GM12878 (cell line): ENCODE measurements at regions not wholly inside any gene's neighbourhood (a gene's known extent, or its start where the extent isn't known, plus 50 kb on each side); places are given as distances from the start of the nearest gene placed in this dataset.

Experiments used
- ATAC-seq: fragments of 200-7000 bp; cut with Tn5 transposase; 3 replicates; pipeline ENCODE4 v1.9.1; 2020; ENCODE audit warnings: mild to moderate bottlenecking, moderate library complexity
- BruUV-seq: library from RNA; stranded (reverse); fragments of 400-500 nt; replicated peaks from 2 replicates; lab custom pipeline; 2021; lab: Mats Ljungman, UMichigan
- CTCF ChIA-PET: fragments of 300-600 bp; sonication (Branson Sonifier 250); formaldehyde crosslinking; extraction: SDS; loops from one replicate; lab custom pipeline; 2021; ENCODE audit warnings: inconsistent platforms; lab: Yijun Ruan, JAX
- POLR2A ChIA-PET: fragments of 350-600 bp; formaldehyde crosslinking; extraction: SDS; loops from one replicate; lab custom pipeline; 2021; ENCODE audit warnings: inconsistent platforms; lab: Charles Lee
- RAD21 ChIA-PET: fragments of 300-600 bp; sonication (Branson Sonifier 250); formaldehyde crosslinking; loops from one replicate; lab custom pipeline; 2023; ENCODE audit warnings: antibody characterized with exemption; ENCODE audit not compliant: unreplicated experiment; lab: Charles Lee
- SMC1A ChIA-PET: fragments of 300-600 bp; sonication (Branson Sonifier 250); formaldehyde crosslinking; loops from one replicate; lab custom pipeline; 2023; ENCODE audit not compliant: unreplicated experiment, uncharacterized antibody; lab: Charles Lee
- DNase-seq: peaks from one replicate; pipeline ENCODE4 v3.0.0-alpha.2; 2011; ENCODE audit warnings: low read depth, low spot score
- FAIRE-seq: peaks from 3 replicates; lab custom pipeline; 2011; peaks lifted over from hg19 to GRCh38; lab: Jason Lieb, UNC
- H2AFZ ChIP-seq: 2 replicates; pipeline ENCODE4 v1.6.0; 2011; ENCODE audit warnings: low read depth, low read length, control low read depth; ENCODE audit not compliant: control insufficient read depth
- H3K27ac ChIP-seq: 2 replicates; pipeline ENCODE4 v1.5.1; 2011; ENCODE audit warnings: control low read depth; ENCODE audit not compliant: control insufficient read depth, insufficient read depth
- H3K27me3 ChIP-seq, 2 experiments: replicated peaks in 1 of 2; 2 replicates each; pipeline versions ENCODE4 v1.6.0 to v1.6.1; 2011; ENCODE audit warnings: low read length in 1 of 2; ENCODE audit not compliant: control insufficient read depth in 2 of 2, insufficient read depth in 2 of 2
- H3K36me3 ChIP-seq, 2 experiments: 2 replicates each; pipeline ENCODE4 v1.5.1; 2011; ENCODE audit warnings: low read length in 1 of 2; ENCODE audit not compliant: control insufficient read depth in 2 of 2, insufficient read depth in 2 of 2
- H3K4me1 ChIP-seq: 2 replicates; pipeline ENCODE4 v1.6.1; 2011; ENCODE audit warnings: mild to moderate bottlenecking, low read length, moderate library complexity, mixed read lengths; ENCODE audit not compliant: control insufficient read depth, insufficient read depth
- H3K4me2 ChIP-seq: 2 replicates; pipeline ENCODE4 v1.6.0; 2011; ENCODE audit warnings: control low read depth; ENCODE audit not compliant: control insufficient read depth, insufficient read depth
- H3K4me3 ChIP-seq: fragments of 200-600 bp; sonication (generic); 2 replicates; pipeline ENCODE4 v1.5.1; 2016
- H3K79me2 ChIP-seq: 2 replicates; pipeline ENCODE4 v1.6.0; 2011; ENCODE audit warnings: low read length; ENCODE audit not compliant: control insufficient read depth, insufficient read depth
- H3K9ac ChIP-seq: 2 replicates; pipeline ENCODE4 v1.8.0; 2011; ENCODE audit warnings: low read length, control low read depth, mixed read lengths; ENCODE audit not compliant: control insufficient read depth, insufficient read depth
- H3K9me3 ChIP-seq: replicated peaks from 3 replicates; pipeline ENCODE4 v1.5.1; 2011; ENCODE audit warnings: mild to moderate bottlenecking, low read length; ENCODE audit not compliant: control insufficient read depth, insufficient read depth
- H4K20me1 ChIP-seq: 2 replicates; pipeline ENCODE4 v1.6.0; 2011; ENCODE audit not compliant: control insufficient read depth, insufficient read depth
- BCL3 ChIP-seq: IDR thresholded peaks from 2 replicates; pipeline ENCODE4 v1.6.1; 2011; ENCODE audit warnings: borderline replicate concordance, low read depth, mild to moderate bottlenecking, moderate library complexity, low read length; ENCODE audit not compliant: insufficient read depth, poor library complexity, severe bottlenecking
- BRCA1 ChIP-seq: IDR thresholded peaks from 2 replicates; pipeline ENCODE4 v1.6.1; 2011; ENCODE audit warnings: low read depth, low read length, improper control_type of control experiment
- DPF2 ChIP-seq: fragments of 450-650 bp; IDR thresholded peaks from 2 replicates; pipeline ENCODE4 v1.6.1; 2017; ENCODE audit warnings: mild to moderate bottlenecking
- FOS ChIP-seq: IDR thresholded peaks from 3 replicates; pipeline ENCODE4 v1.6.1; 2011; ENCODE audit warnings: borderline replicate concordance; ENCODE audit not compliant: insufficient read length; ENCODE audit errors: extremely low read depth
- MXI1 ChIP-seq: fragments of 150-350 bp; IDR thresholded peaks from 2 replicates; pipeline ENCODE4 v1.6.1; 2011; ENCODE audit warnings: low read depth, mild to moderate bottlenecking, inconsistent platforms, low read length, improper control_type of control experiment
- PAX5 ChIP-seq: IDR thresholded peaks from 2 replicates; pipeline ENCODE4 v1.6.1; 2011; ENCODE audit warnings: low read depth, low read length, borderline replicate concordance
- STAT1 ChIP-seq: fragments of 450-650 bp; conservative IDR thresholded peaks from 2 replicates; pipeline ENCODE4 v1.6.1; 2014; ENCODE audit warnings: antibody characterized with exemption, mild to moderate bottlenecking
- ZNF207 ChIP-seq: fragments of 450-650 bp; IDR thresholded peaks from 2 replicates; pipeline ENCODE4 v1.6.1; 2014; ENCODE audit warnings: antibody characterized with exemption, mild to moderate bottlenecking, borderline replicate concordance
- WGBS: methylation state at CpG from one replicate; pipeline ENCODE4 v1.1.6; 2016; ENCODE audit warnings: low lambda C conversion rate; ENCODE audit not compliant: insufficient replicate concordance, insufficient coverage; ENCODE audit errors: missing lambda C conversion rate; 5-methylcytosine and 5-hydroxymethylcytosine counted together
- in situ Hi-C: fragments of 300-500 bp; cut with MboI; formaldehyde crosslinking; loops from 9 replicates; pipeline ENCODE4 v1.14.3; 2018; ENCODE audit warnings: mixed read lengths
- intact Hi-C: fragments of 100-400 bp; cut with micrococcal nuclease; formaldehyde crosslinking; loops from one replicate; pipeline ENCODE4 v1.14.2; 2022; ENCODE audit not compliant: unreplicated experiment
- TF ChIP-seq, protein P1 (sequence below): fragments of 450-650 bp; conservative IDR thresholded peaks from 2 replicates; pipeline ENCODE4 v1.6.1; 2017; ENCODE audit warnings: mild to moderate bottlenecking, moderate library complexity

- H3K9ac ChIP-seq: no peak overlapping the region
- DNase-seq (no peak), FAIRE-seq (no peak), ATAC-seq (no peak)
- H4K20me1 ChIP-seq: no peaks in the 10 kb centered on the region
- H3K9me3 ChIP-seq: no peaks in the 10 kb centered on the region
- ChIA-PET RAD21 (no interaction called here), CTCF (no interaction called here), SMC1A (no interaction called here), POLR2A (no interaction called here)
- 17% methylated on average over 2 of the region's 2 CpGs for WGBS
- intact Hi-C loops: no loop called here
- no peak overlapping the region for H3K4me2 ChIP-seq
- no TSS peak for BruUV-seq
- H3K27ac ChIP-seq: no peak overlapping the region
- H3K4me1 ChIP-seq: no peaks in the 10 kb centered on the region
- in situ Hi-C loops: no loop called here
- no peaks in the 10 kb centered on the region for H3K27me3 ChIP-seq
- H3K36me3 ChIP-seq: no peaks in the 10 kb centered on the region
- TF ChIP-seq, protein P1, sequence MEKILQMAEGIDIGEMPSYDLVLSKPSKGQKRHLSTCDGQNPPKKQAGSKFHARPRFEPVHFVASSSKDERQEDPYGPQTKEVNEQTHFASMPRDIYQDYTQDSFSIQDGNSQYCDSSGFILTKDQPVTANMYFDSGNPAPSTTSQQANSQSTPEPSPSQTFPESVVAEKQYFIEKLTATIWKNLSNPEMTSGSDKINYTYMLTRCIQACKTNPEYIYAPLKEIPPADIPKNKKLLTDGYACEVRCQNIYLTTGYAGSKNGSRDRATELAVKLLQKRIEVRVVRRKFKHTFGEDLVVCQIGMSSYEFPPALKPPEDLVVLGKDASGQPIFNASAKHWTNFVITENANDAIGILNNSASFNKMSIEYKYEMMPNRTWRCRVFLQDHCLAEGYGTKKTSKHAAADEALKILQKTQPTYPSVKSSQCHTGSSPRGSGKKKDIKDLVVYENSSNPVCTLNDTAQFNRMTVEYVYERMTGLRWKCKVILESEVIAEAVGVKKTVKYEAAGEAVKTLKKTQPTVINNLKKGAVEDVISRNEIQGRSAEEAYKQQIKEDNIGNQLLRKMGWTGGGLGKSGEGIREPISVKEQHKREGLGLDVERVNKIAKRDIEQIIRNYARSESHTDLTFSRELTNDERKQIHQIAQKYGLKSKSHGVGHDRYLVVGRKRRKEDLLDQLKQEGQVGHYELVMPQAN: no peak
- no peak for TF ChIP-seq STAT1
- no peak for TF ChIP-seq BCL3
- TF ChIP-seq DPF2: no peak
- no peak for TF ChIP-seq BRCA1
- TF ChIP-seq FOS: no peak
- no peak for TF ChIP-seq PAX5
- no peak for TF ChIP-seq MXI1
- no peak for TF ChIP-seq ZNF207
- H3K4me3 ChIP-seq: no peak overlapping the region
- no peak overlapping the region for H2AFZ ChIP-seq
- H3K79me2 ChIP-seq: no peaks in the 10 kb centered on the region
These were observed 188.6 kb upstream of the PPARGC1A start for GRCh38 chr4:24078347-24078962.
